Activated T-cell treated with anti-CD3 and anti-CD28 coated beads, Interleukin-2, amount 50 U/mL, for 48 hours (primary cell): ENCODE measurements at regions not wholly inside any gene's neighbourhood (a gene's known extent, or its start where the extent isn't known, plus 50 kb on each side); places are given as distances from the start of the nearest gene placed in this dataset.

Experiments
- DNase-seq, 2 experiments: peaks; one replicate each; pipeline ENCODE4 v3.0.0-alpha.2; 2020

GRCh38 chr3:168885028-168885427 is 778.5 kb downstream of the MECOM start:
- DNase-seq = no peak

- DNase-seq = no peak
Observed at GRCh38 chr3:168884353-168884903, 779.1 kb downstream of the MECOM start.

GRCh38 chr3:168883145-168883544 is 780.4 kb downstream of the MECOM start:
- DNase-seq = no peak

GRCh38 chr3:168881804-168882203 is 781.7 kb downstream of the MECOM start:
- no peak for DNase-seq

GRCh38 chr3:168878655-168879054 is 782.9 kb upstream of the GOLIM4 start:
- no peak for DNase-seq

- DNase-seq = no peak
Observed at GRCh38 chr3:168877899-168878298, 782.2 kb upstream of the GOLIM4 start.

GRCh38 chr3:168876346-168877035 is 780.8 kb upstream of the GOLIM4 start:
- no peak for DNase-seq

GRCh38 chr3:168872826-168873225 is 777.1 kb upstream of the GOLIM4 start:
- no peak for DNase-seq

GRCh38 chr3:168870892-168871291 is 775.2 kb upstream of the GOLIM4 start:
- no peak for DNase-seq

GRCh38 chr3:168865022-168865551 is 769.4 kb upstream of the GOLIM4 start:
- DNase-seq = no peak

- DNase-seq = no peak
Observed at GRCh38 chr3:168864107-168865021, 768.6 kb upstream of the GOLIM4 start.

- no peak for DNase-seq
Observed at GRCh38 chr3:168863561-168863960, 767.8 kb upstream of the GOLIM4 start.

GRCh38 chr3:168862466-168862865 is 766.7 kb upstream of the GOLIM4 start:
- no peak for DNase-seq

GRCh38 chr3:168860592-168860991 is 764.9 kb upstream of the GOLIM4 start:
- DNase-seq = no peak

GRCh38 chr3:168860028-168860427 is 764.3 kb upstream of the GOLIM4 start:
- no peak for DNase-seq

GRCh38 chr3:168859574-168859973 is 763.9 kb upstream of the GOLIM4 start:
- no peak for DNase-seq

GRCh38 chr3:168859143-168859542 is 763.4 kb upstream of the GOLIM4 start:
- no peak for DNase-seq

- DNase-seq = no peak
Observed at GRCh38 chr3:168858327-168858726, 762.6 kb upstream of the GOLIM4 start.

- no peak for DNase-seq
Observed at GRCh38 chr3:168850109-168850508, 754.4 kb upstream of the GOLIM4 start.

- DNase-seq = no peak
Observed at GRCh38 chr3:168847291-168847883, 751.7 kb upstream of the GOLIM4 start.

- no peak for DNase-seq
Observed at GRCh38 chr3:168844894-168845482, 749.3 kb upstream of the GOLIM4 start.

GRCh38 chr3:168844472-168844871 is 748.7 kb upstream of the GOLIM4 start:
- DNase-seq = no peak

- DNase-seq = no peak
Observed at GRCh38 chr3:168843481-168843880, 747.8 kb upstream of the GOLIM4 start.
